Naive B cell (primary cell): ENCODE measurements at regions not wholly inside any gene's neighbourhood (a gene's known extent, or its start where the extent isn't known, plus 50 kb on each side); places are given as distances from the start of the nearest gene placed in this dataset.

ENCODE experiments used
- ATAC-seq, 2 donors: fragments of 150-1000 bp; cut with Tn5 transposase; 2 replicates each; pipeline ENCODE4 v1.10.0; 2021; ENCODE audit warnings: low read depth in 2 of 2, mild to moderate bottlenecking in 2 of 2, moderate library complexity in 2 of 2
- DNase-seq: peaks from one replicate; pipeline ENCODE4 v3.0.0; 2022
- H3K27ac Mint-ChIP-seq, 6 donors: one replicate each; pipeline ENCODE4 v1.8.0; 2020 to 2022; ENCODE audit warnings: mild to moderate bottlenecking in 6 of 6, mixed read lengths in 6 of 6, moderate library complexity in 5 of 6, inconsistent platforms in 2 of 6
- H3K27me3 Mint-ChIP-seq, 3 donors: one replicate each; pipeline ENCODE4 v1.8.0; 2021 to 2022; ENCODE audit warnings: mixed read lengths in 3 of 3, mild to moderate bottlenecking in 1 of 3
- H3K36me3 Mint-ChIP-seq, 2 donors: one replicate each; pipeline ENCODE4 v1.8.0; 2020 to 2022; ENCODE audit warnings: mixed read lengths in 2 of 2, inconsistent platforms in 1 of 2, mild to moderate bottlenecking in 1 of 2
- H3K4me1 Mint-ChIP-seq, 3 donors: one replicate each; pipeline ENCODE4 v1.8.0; 2020 to 2022; ENCODE audit warnings: mixed read lengths in 3 of 3, inconsistent platforms in 1 of 3, mild to moderate bottlenecking in 1 of 3, moderate library complexity in 1 of 3
- H3K4me3 Mint-ChIP-seq, 8 donors: one replicate each; pipeline ENCODE4 v1.8.0; 2020 to 2022; ENCODE audit warnings: mild to moderate bottlenecking in 8 of 8, mixed read lengths in 8 of 8, moderate library complexity in 8 of 8, inconsistent platforms in 2 of 8
- H3K9me3 Mint-ChIP-seq, 7 donors: one replicate each; pipeline ENCODE4 v1.8.0; 2020 to 2022; ENCODE audit warnings: mixed read lengths in 7 of 7, mild to moderate bottlenecking in 5 of 7, inconsistent platforms in 2 of 7, moderate library complexity in 1 of 7

GRCh38 chr3:76051145-76051544, 265.8 kb upstream of the ZNF717 start:
- Mint-ChIP-seq H3K27ac (no peak overlapping the region), H3K9me3 (peaks cover 0 to 10% (median 0%) of the 10 kb centered on the region in 7 donors)
- DNase-seq, result no peak

GRCh38 chr3:76054404-76054803, 269.1 kb upstream of the ZNF717 start:
- Mint-ChIP-seq H3K9me3 (peaks cover 0 to 10% (median 0%) of the 10 kb centered on the region in 7 donors), H3K4me3 (no peak overlapping the region), H3K4me1 (no peaks in the 10 kb centered on the region), H3K27me3 (no peaks in the 10 kb centered on the region), H3K27ac (no peak overlapping the region), H3K36me3 (no peaks in the 10 kb centered on the region)
- ATAC-seq (no peak), DNase-seq (no peak)

More at GRCh38 chr3:76051145-76051544, 265.8 kb upstream of the ZNF717 start:
- Mint-ChIP-seq H3K4me3 (no peak overlapping the region), H3K36me3 (no peaks in the 10 kb centered on the region), H3K4me1 (no peaks in the 10 kb centered on the region), H3K27me3 (no peaks in the 10 kb centered on the region)
- no peak for ATAC-seq

GRCh38 chr3:76061654-76062053, 276.3 kb upstream of the ZNF717 start:
- Mint-ChIP-seq H3K9me3 (peaks cover 0 to 11% (median 0%) of the 10 kb centered on the region in 7 donors), H3K27me3 (no peaks in the 10 kb centered on the region), H3K4me1 (no peaks in the 10 kb centered on the region), H3K4me3 (no peak overlapping the region), H3K27ac (no peak overlapping the region), H3K36me3 (no peaks in the 10 kb centered on the region)
- ATAC-seq (no peak), DNase-seq (no peak)

- no peak for DNase-seq
- Mint-ChIP-seq H3K9me3 (peaks cover 0 to 11% (median 0%) of the 10 kb centered on the region in 7 donors), H3K27ac (no peak overlapping the region), H3K36me3 (no peaks in the 10 kb centered on the region), H3K4me3 (no peak overlapping the region), H3K27me3 (no peaks in the 10 kb centered on the region), H3K4me1 (no peaks in the 10 kb centered on the region)
- no peak for ATAC-seq
Measured at GRCh38 chr3:76063019-76063418, 277.7 kb upstream of the ZNF717 start.

- Mint-ChIP-seq H3K4me1 (no peaks in the 10 kb centered on the region), H3K27me3 (no peaks in the 10 kb centered on the region), H3K9me3 (peaks cover 0 to 11% (median 3%) of the 10 kb centered on the region in 7 donors), H3K36me3 (no peaks in the 10 kb centered on the region), H3K27ac (no peak overlapping the region), H3K4me3 (no peak overlapping the region)
- ATAC-seq (no peak), DNase-seq (no peak)
Measured at GRCh38 chr3:76063811-76064210, 278.5 kb upstream of the ZNF717 start.

- Mint-ChIP-seq H3K27ac (no peak overlapping the region), H3K9me3 (peaks cover 2 to 14% (median 5%) of the 10 kb centered on the region in 7 donors), H3K4me1 (no peaks in the 10 kb centered on the region), H3K27me3 (no peaks in the 10 kb centered on the region), H3K4me3 (no peak overlapping the region), H3K36me3 (no peaks in the 10 kb centered on the region)
- ATAC-seq (no peak), DNase-seq (no peak)
Measured at GRCh38 chr3:76065964-76066363, 280.6 kb upstream of the ZNF717 start.

GRCh38 chr3:76078101-76078500, 292.8 kb upstream of the ZNF717 start:
- Mint-ChIP-seq H3K9me3 (peaks cover 0 to 8% (median 2%) of the 10 kb centered on the region in 7 donors), H3K4me1 (no peaks in the 10 kb centered on the region), H3K36me3 (no peaks in the 10 kb centered on the region), H3K27ac (no peak overlapping the region), H3K27me3 (no peaks in the 10 kb centered on the region), H3K4me3 (no peak overlapping the region)
- DNase-seq (no peak), ATAC-seq (no peak)

GRCh38 chr3:76083992-76084391, 298.6 kb upstream of the ZNF717 start:
- DNase-seq (no peak), ATAC-seq (no peak)
- Mint-ChIP-seq H3K27me3 (no peaks in the 10 kb centered on the region), H3K4me3 (no peak overlapping the region), H3K27ac (no peak overlapping the region), H3K36me3 (no peaks in the 10 kb centered on the region), H3K4me1 (no peaks in the 10 kb centered on the region), H3K9me3 (peaks cover 0 to 11% (median 4%) of the 10 kb centered on the region in 7 donors)

GRCh38 chr3:76096036-76096435, 310.7 kb upstream of the ZNF717 start:
- Mint-ChIP-seq H3K27ac (no peak overlapping the region), H3K4me3 (no peak overlapping the region), H3K4me1 (no peaks in the 10 kb centered on the region), H3K36me3 (no peaks in the 10 kb centered on the region), H3K9me3 (peaks cover 0 to 3% (median 0%) of the 10 kb centered on the region in 7 donors), H3K27me3 (no peaks in the 10 kb centered on the region)
- ATAC-seq, result no peak
- no peak for DNase-seq

GRCh38 chr3:76096836-76097588, 311.7 kb upstream of the ZNF717 start:
- no peaks in the 10 kb centered on the region for H3K27me3 Mint-ChIP-seq
- DNase-seq (no peak), ATAC-seq (no peak)
- no peaks in the 10 kb centered on the region for H3K36me3 Mint-ChIP-seq
- no peak overlapping the region for H3K4me3 Mint-ChIP-seq
- H3K4me1 Mint-ChIP-seq, result no peaks in the 10 kb centered on the region
- no peak overlapping the region for H3K27ac Mint-ChIP-seq
- H3K9me3 Mint-ChIP-seq, result peaks cover 0 to 3% (median 0%) of the 10 kb centered on the region in 7 donors

- no peak overlapping the region for H3K27ac Mint-ChIP-seq
- H3K9me3 Mint-ChIP-seq, result peaks cover 0 to 3% (median 0%) of the 10 kb centered on the region in 7 donors
- H3K4me3 Mint-ChIP-seq, result no peak overlapping the region
- H3K27me3 Mint-ChIP-seq, result no peaks in the 10 kb centered on the region
- no peaks in the 10 kb centered on the region for H3K36me3 Mint-ChIP-seq
- no peaks in the 10 kb centered on the region for H3K4me1 Mint-ChIP-seq
- DNase-seq (no peak), ATAC-seq (no peak)
Measured at GRCh38 chr3:76097589-76097969, 312.2 kb upstream of the ZNF717 start.

GRCh38 chr3:76099956-76100355, 314.6 kb upstream of the ZNF717 start:
- H3K27me3 Mint-ChIP-seq, result no peaks in the 10 kb centered on the region
- H3K27ac Mint-ChIP-seq, result no peak overlapping the region
- DNase-seq (no peak), ATAC-seq (no peak)
- H3K9me3 Mint-ChIP-seq, result peaks cover 0 to 3% (median 0%) of the 10 kb centered on the region in 7 donors
- no peak overlapping the region for H3K4me3 Mint-ChIP-seq
- no peaks in the 10 kb centered on the region for H3K36me3 Mint-ChIP-seq
- H3K4me1 Mint-ChIP-seq, result no peaks in the 10 kb centered on the region

- H3K4me1 Mint-ChIP-seq, result no peaks in the 10 kb centered on the region
- H3K27ac Mint-ChIP-seq, result no peak overlapping the region
- H3K36me3 Mint-ChIP-seq, result no peaks in the 10 kb centered on the region
- H3K4me3 Mint-ChIP-seq, result no peak overlapping the region
- no peaks in the 10 kb centered on the region for H3K27me3 Mint-ChIP-seq
- peaks cover 0 to 6% (median 0%) of the 10 kb centered on the region in 7 donors for H3K9me3 Mint-ChIP-seq
- DNase-seq (no peak), ATAC-seq (no peak)
Measured at GRCh38 chr3:76107935-76108570, 322.7 kb upstream of the ZNF717 start.

GRCh38 chr3:76111808-76112207, 326.5 kb upstream of the ZNF717 start:
- DNase-seq (no peak), ATAC-seq (no peak)
- Mint-ChIP-seq H3K9me3 (peaks cover 0 to 9% (median 0%) of the 10 kb centered on the region in 7 donors), H3K4me1 (no peaks in the 10 kb centered on the region), H3K36me3 (no peaks in the 10 kb centered on the region), H3K4me3 (no peak overlapping the region), H3K27me3 (no peaks in the 10 kb centered on the region), H3K27ac (no peak overlapping the region)
